HPDE6-E6E7 (cell line): ENCODE measurements at regions not wholly inside any gene's neighbourhood (a gene's known extent, or its start where the extent isn't known, plus 50 kb on each side); places are given as distances from the start of the nearest gene placed in this dataset.

Source experiments
- DNase-seq: peaks from one replicate; pipeline ENCODE4 v3.0.0; 2011; ENCODE audit warnings: missing footprints; ENCODE audit errors: extremely low spot score

DNA sequence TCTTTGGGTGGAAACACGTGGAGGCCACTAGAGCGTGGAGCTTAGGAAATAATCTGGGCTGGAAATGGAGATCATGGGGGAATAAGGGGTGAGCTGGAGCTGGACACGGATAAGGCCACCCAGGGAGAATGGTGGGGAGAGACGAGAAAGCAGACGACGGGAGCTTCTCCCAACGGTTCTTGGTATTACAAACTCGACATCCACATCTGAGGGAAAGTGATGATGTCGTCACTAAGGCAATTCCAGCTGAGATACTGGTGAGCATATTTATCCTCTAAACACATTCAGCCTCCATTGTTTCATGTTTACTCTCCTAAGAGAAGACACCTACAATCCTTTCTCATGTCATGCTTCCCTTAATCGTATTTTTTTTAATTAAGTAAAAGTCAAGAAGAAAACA, 50.2 kb upstream of the SNX9 start:
- DNase-seq = no peak
